Sigmoid colon (tissue), 4 donors: ENCODE measurements at regions not wholly inside any gene's neighbourhood (a gene's known extent, or its start where the extent isn't known, plus 50 kb on each side); places are given as distances from the start of the nearest gene placed in this dataset.
"Not testable (repeated sequence)": the region's sequence is repeated elsewhere in the genome, so short reads cannot be mapped to it uniquely, and the experiment has no call there.

Experiments used
- CTCF ChIP-seq, 4 experiments: fragments of 450-650 bp in 3 of 4; fragments of 200-600 bp in 1 of 4; IDR thresholded peaks; one replicate each; pipeline ENCODE4 v1.5.1; 2016 to 2019; ENCODE audit warnings: antibody characterized with exemption in 4 of 4, mild to moderate bottlenecking in 3 of 4, moderate library complexity in 2 of 4
- EP300 ChIP-seq, 4 donors: sonication (generic); formaldehyde crosslinking; IDR thresholded peaks; one replicate each; pipeline ENCODE4 v1.6.1; 2017; ENCODE audit warnings: antibody characterized with exemption in 4 of 4
- POLR2AphosphoS5 ChIP-seq, 4 donors: sonication (generic); formaldehyde crosslinking; IDR thresholded peaks; one replicate each; pipeline ENCODE4 v1.6.1; 2017; ENCODE audit warnings: antibody characterized with exemption in 4 of 4

- not testable (repeated sequence) for TF ChIP-seq POLR2AphosphoS5, CTCF, EP300 (IDR thresholded peaks at IDR 0.05)
These were observed 110.9 kb downstream of the OLIG3 start for GRCh38 chr6:137383287-137383686.
